Activated CD4-positive, alpha-beta T cell treated with anti-CD3 and anti-CD28 coated beads for 1 hour (primary cell): ENCODE measurements at regions not wholly inside any gene's neighbourhood (a gene's known extent, or its start where the extent isn't known, plus 50 kb on each side); places are given as distances from the start of the nearest gene placed in this dataset.

Experiments used
- DNase-seq: peaks from one replicate; pipeline ENCODE4 v3.0.0-alpha.2; 2020

DNA sequence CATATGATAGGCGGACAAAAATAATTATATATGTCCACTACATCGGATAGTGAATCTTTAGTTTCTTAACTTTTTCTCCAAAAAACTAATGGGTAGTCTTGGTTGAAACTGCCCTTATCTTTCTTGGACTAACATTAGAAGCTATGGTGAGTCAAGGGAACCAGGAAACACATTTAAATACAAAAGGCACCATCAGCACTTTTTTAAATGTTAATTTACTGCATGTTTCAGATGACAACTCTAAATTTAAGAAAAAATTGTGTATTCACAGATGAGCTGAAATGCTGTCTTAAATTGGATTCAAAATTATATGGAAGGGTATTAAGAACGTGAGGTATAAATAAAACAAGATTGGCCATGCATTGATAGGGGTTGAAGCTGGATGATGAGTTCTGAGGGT, 75.6 kb upstream of the CERS6 start:
- DNase-seq = no peak

DNA sequence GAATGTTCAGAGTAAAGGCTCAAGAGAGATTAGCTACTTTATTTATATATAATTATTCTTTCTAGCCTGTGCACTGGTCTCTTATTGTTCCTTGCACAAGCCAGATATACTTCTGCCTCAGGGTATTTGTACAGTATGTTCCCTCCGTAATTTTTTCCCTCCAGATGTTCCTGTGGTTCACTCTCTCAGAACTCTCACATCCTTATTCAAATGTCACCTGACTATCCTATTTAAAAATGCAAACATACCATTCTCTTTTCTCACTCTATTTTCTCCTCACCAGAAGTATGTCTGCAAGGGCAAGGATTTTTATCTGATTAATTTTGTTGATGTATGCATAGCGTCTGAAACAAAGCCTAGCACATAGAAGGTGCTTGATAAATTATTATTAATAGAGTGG, 64.0 kb upstream of the CERS6 start:
- no peak for DNase-seq

DNA sequence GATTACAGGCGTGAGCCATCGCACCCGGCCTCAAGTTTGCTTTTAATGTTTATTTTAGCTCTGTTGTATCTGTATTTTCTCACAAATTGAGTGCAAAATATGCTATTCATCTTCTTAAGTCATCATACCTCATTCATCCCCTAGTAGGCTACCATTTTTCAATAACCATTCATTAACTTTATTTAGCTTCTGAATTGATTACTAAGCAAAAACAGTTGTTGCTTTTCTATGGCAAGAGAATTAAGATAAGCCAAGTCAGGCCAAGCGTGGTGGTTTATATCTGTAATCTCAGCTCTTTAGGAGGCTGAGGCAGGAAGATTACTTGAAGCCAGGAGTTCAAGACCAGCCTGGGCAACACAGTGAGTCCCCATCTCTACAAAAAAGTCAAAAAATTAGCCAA, 63.3 kb upstream of the CERS6 start:
- DNase-seq = no peak

DNA sequence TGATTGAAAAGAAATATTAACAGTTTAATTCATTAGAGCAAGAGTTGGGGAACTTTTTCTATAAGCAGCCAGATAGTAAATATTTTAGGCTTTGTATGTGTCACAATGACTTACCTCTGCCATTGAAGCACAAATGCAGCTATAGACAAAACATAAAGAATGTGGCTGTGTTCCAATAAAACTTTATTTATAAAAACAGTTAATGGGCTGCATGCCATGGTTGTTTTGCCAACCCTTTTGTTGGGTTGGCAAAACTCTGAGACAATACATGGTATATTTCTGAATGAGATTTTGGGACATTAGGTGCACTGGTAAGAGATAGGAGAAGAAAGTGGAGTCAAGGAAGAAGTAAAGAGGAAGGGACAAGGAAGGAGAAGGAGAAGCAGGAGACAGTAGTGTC, 61.8 kb upstream of the CERS6 start:
- DNase-seq = no peak

DNA sequence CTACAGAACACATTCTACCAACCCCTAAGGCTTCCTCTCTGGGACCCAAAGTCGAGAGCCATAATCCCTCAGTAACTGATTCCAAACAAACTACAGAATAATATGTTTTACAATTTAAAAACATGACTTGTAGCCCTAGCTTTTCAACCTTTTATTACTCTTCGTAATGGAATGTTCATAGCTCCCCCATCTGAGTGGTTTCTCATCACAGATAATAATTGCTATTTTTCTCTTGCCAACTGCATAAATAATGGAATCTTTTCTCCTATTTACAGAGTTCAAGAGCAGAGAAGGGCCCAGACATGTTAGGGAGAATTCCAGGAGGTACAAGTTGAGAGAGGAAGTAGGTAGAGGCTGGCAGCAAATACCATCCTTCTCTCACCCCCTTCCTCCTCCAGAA, 59.9 kb upstream of the CERS6 start:
- DNase-seq = no peak

DNA sequence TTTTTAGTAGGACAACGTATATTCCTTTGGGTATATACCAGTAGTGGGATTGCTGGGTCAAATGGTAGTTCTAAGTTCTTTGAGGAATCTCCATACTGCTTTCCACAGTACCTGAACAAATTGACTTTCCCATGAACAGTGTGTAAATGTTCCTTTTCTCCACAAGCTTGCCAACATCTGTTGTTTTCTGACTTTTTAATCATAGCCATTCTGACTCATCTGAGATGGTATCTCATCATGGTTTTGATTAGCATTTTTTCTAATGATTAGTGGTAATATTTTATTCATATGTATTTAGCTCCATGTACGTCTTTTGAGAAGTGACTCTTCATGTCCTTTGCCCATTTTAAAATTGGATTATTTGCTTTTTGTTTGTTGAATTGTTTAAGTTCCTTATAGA, 58.4 kb upstream of the CERS6 start:
- DNase-seq = no peak

DNA sequence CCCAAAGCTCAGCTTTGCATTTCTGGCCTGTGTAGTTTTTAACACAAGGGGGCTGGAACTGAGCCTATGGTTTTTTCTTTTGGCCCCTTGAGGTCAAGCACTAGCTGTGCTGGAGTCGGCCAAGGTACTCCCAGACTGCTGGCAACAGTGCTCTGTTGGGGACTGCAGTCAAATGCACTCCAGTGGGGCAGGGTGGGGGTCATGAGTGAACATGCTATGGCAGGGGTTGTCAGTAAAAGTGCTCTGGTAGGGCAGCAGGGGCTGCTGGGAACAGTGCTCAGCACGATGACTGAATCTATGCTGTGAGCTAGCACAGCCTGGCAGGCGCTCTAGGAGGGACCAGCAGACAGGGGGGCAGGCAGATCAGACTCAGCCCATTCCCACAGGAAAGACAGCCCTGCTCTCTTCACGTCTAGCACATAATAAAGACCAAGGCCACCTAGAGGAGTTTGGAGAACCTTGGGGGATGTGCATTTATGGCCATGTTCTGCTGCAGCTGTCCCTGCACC, 55.0 kb upstream of the CERS6 start:
- no peak for DNase-seq

DNA sequence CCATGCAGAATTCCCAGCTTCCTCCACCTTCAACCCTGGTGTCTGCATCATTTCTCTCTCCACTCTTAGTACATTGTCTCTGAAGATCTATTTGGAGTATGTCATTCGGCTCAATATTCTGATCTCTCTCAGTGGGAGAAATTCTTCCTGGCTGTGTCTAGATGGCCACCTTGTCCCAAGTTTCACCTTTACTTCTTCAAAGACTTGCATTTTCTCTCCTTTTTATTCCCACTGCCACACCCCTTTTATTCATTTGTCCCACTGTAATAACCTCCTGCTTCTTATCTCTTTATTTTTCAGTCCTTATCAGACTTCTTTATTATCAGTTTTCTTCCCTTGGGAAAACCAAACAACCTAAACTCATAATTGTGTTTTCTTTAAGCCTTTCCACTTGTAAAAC, 54.3 kb upstream of the CERS6 start:
- no peak for DNase-seq

DNA sequence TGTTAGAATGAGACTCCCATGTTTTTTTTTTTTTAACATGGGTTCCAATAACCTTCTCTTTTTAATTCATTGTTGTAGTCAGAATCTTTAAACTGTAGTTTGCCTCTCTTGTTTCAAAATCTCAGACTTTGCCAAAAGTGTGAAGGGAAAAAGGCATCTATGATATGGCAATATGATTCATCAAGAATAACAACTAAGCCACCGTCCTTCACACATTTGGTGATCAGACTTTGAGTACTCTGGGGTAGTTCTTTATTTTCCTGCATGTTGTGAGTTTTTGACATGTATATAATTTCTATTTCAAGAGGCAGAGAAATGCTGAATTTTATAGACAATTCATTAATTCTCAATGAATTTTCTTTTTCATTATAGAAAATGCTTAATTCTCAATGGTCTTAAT, 53.5 kb upstream of the CERS6 start:
- no peak for DNase-seq

DNA sequence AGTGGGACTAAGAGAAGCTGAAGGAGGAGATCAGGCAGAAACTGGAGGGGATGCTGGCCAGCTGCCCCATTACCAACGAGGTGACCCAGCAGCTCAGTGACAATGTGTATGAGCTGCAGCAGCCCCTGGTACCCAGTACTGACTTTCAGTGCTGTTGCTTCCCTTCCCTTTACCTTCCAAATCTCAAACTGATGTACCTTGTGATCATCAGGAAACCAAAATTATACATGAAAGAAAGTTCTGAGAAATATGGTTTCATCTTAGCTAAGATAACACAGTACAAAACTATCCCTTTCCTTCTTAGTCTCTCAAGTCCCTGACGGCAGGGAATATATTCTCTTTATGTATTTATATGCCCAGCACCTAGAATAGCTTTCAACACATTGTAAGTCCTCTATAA, 52.3 kb upstream of the CERS6 start:
- no peak for DNase-seq

DNA sequence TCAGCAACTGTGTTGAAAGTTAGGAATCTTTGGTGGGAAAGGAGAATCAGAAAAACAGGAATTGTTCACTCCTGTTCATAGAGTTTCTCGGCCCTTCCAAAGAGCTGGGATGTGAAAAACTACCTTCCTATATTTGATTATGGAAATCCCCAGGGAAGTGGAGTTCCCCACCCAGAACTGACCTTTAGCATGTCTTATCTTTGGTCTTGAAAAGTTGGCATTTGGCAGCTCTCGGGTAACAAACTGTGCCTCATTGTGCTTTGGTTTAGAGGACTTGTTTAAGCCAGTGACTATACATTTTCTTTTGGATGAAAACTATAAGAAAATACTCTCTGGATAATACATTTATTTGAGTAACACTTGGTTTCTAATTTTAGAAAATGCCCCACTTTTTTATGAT, 51.3 kb upstream of the CERS6 start:
- no peak for DNase-seq
